NCI-H82 treated with DMSO at 0.1 percent for 48 hours (cell line): ENCODE measurements at regions not wholly inside any gene's neighbourhood (a gene's known extent, or its start where the extent isn't known, plus 50 kb on each side); places are given as distances from the start of the nearest gene placed in this dataset.
A peak's percentile ranks its signal among the peaks of the same experiment; 100 is the strongest.

Experiments
- DNase-seq: peaks from one replicate; lab custom pipeline; 2025; ENCODE audit not compliant: unreplicated experiment; lab: John Stamatoyannopoulos, UW

GRCh38 chr2:180481998-180482397, 474.9 kb upstream of the CWC22 start:
- DNase-seq: no peak

GRCh38 chr2:180478883-180479282, 471.8 kb upstream of the CWC22 start:
- DNase-seq: no peak

GRCh38 chr2:180474716-180475115, 467.6 kb upstream of the CWC22 start:
- no peak for DNase-seq

GRCh38 chr2:180473456-180473855, 466.4 kb upstream of the CWC22 start:
- DNase-seq: no peak

- DNase-seq: no peak
These were observed 465.0 kb upstream of the CWC22 start for GRCh38 chr2:180472133-180472532.

GRCh38 chr2:180463608-180464007, 456.5 kb upstream of the CWC22 start:
- no peak for DNase-seq

- no peak for DNase-seq
These were observed 454.7 kb upstream of the CWC22 start for GRCh38 chr2:180461761-180462160.

- DNase-seq: no peak
These were observed 449.7 kb upstream of the CWC22 start for GRCh38 chr2:180456801-180457200.

- DNase-seq: peak; percentile 31
These were observed 443.7 kb upstream of the CWC22 start for GRCh38 chr2:180450841-180451240.

- peak; percentile 99 for DNase-seq
These were observed 442.2 kb upstream of the CWC22 start for GRCh38 chr2:180449171-180449915.

- no peak for DNase-seq
These were observed 439.4 kb upstream of the CWC22 start for GRCh38 chr2:180446492-180446891.

GRCh38 chr2:180443888-180444287, 436.8 kb upstream of the CWC22 start:
- DNase-seq: no peak

- DNase-seq: peak; percentile 24
These were observed 436.0 kb upstream of the CWC22 start for GRCh38 chr2:180442860-180443644.

- no peak for DNase-seq
These were observed 412.1 kb upstream of the CWC22 start for GRCh38 chr2:180419212-180419611.

- peak; percentile 74 for DNase-seq
These were observed 409.5 kb upstream of the CWC22 start for GRCh38 chr2:180416627-180417026.

GRCh38 chr2:180413336-180413735, 406.2 kb upstream of the CWC22 start:
- DNase-seq: no peak

- DNase-seq: no peak
These were observed 405.1 kb upstream of the CWC22 start for GRCh38 chr2:180412219-180412618.

- no peak for DNase-seq
These were observed 404.6 kb upstream of the CWC22 start for GRCh38 chr2:180411661-180412060.

- no peak for DNase-seq
These were observed 399.6 kb upstream of the CWC22 start for GRCh38 chr2:180406687-180407086.

GRCh38 chr2:180405520-180405919, 398.4 kb upstream of the CWC22 start:
- DNase-seq: no peak

GRCh38 chr2:180394305-180394704, 387.2 kb upstream of the CWC22 start:
- no peak for DNase-seq

GRCh38 chr2:180385601-180386201, 378.6 kb upstream of the CWC22 start:
- no peak for DNase-seq
